Eye (tissue), 1 donor: ENCODE measurements at regions not wholly inside any gene's neighbourhood (a gene's known extent, or its start where the extent isn't known, plus 50 kb on each side); places are given as distances from the start of the nearest gene placed in this dataset.
A peak's percentile ranks its signal among the peaks of the same experiment; 100 is the strongest.
"Not testable (repeated sequence)": the region's sequence is repeated elsewhere in the genome, so short reads cannot be mapped to it uniquely, and the experiment has no call there.

ENCODE experiments used
- DNase-seq: peaks from one replicate; pipeline ENCODE4 v3.0.0-alpha.2; 2015

GRCh38 chr15:70522323-70522966, 240.9 kb downstream of the UACA start:
- DNase-seq, result no peak

GRCh38 chr15:70521576-70522322, 241.6 kb downstream of the UACA start:
- DNase-seq, result no peak

GRCh38 chr15:70519616-70520015, 243.7 kb downstream of the UACA start:
- no peak for DNase-seq

- no peak for DNase-seq
These were observed 244.4 kb downstream of the UACA start for GRCh38 chr15:70519004-70519365.

- DNase-seq, result no peak
These were observed 245.0 kb downstream of the UACA start for GRCh38 chr15:70518201-70519003.

GRCh38 chr15:70517194-70517590, 246.2 kb downstream of the UACA start:
- no peak for DNase-seq

- no peak for DNase-seq
These were observed 246.8 kb downstream of the UACA start for GRCh38 chr15:70516408-70517193.

- no peak for DNase-seq
These were observed 249.1 kb downstream of the UACA start for GRCh38 chr15:70514251-70514650.

GRCh38 chr15:70513819-70514218, 249.5 kb downstream of the UACA start:
- DNase-seq, result no peak

- DNase-seq, result no peak
These were observed 250.5 kb downstream of the UACA start for GRCh38 chr15:70512772-70513362.

GRCh38 chr15:70511972-70512587, 251.3 kb downstream of the UACA start:
- not testable (repeated sequence) for DNase-seq

- no peak for DNase-seq
These were observed 252.9 kb downstream of the UACA start for GRCh38 chr15:70510433-70510832.

- no peak for DNase-seq
These were observed 253.6 kb downstream of the UACA start for GRCh38 chr15:70509731-70510143.

- no peak for DNase-seq
These were observed 254.1 kb downstream of the UACA start for GRCh38 chr15:70509282-70509662.

GRCh38 chr15:70508561-70509281, 254.6 kb downstream of the UACA start:
- DNase-seq, result peak; percentile 38

GRCh38 chr15:70507772-70508371, 255.5 kb downstream of the UACA start:
- DNase-seq, result no peak

GRCh38 chr15:70505936-70506912, 257.1 kb downstream of the UACA start:
- DNase-seq, result peak; percentile 56

- peak; percentile 67 for DNase-seq
These were observed 257.9 kb downstream of the UACA start for GRCh38 chr15:70505411-70505919.

- no peak for DNase-seq
These were observed 258.4 kb downstream of the UACA start for GRCh38 chr15:70504988-70505387.
